ENCODE measurements at regions not wholly inside any gene's neighbourhood (a gene's known extent, or its start where the extent isn't known, plus 50 kb on each side); places are given as distances from the start of the nearest gene placed in this dataset.
A peak's percentile ranks its signal among the peaks of the same experiment; 100 is the strongest.

GRCh38 chr13:48595431-48596429 is 58.0 kb upstream of the CYSLTR2 start (continued):
- TF ChIP-seq CTCF (IDR thresholded peaks at IDR 0.05 in 2 of 3, conservative IDR thresholded peaks at IDR 0.05 in 1 of 3; ENCODE audit: control insufficient read depth in 2 of 3, extremely low read depth in 1 of 3, insufficient read depth in 1 of 3, low read depth in 3 of 3, low read length in 3 of 3) = peak; percentile 57 to 81 (median 69); a peak in 5 of 6 replicates

- TF ChIP-seq FOXK2 (IDR thresholded peaks at IDR 0.05) (no peak), YBX1 (IDR thresholded peaks at IDR 0.05) (no peak), SIN3A (IDR thresholded peaks at IDR 0.05; ENCODE audit: low read depth, low read length) (no peak), EZH2 (IDR thresholded peaks at IDR 0.05; ENCODE audit: borderline replicate concordance, control insufficient read depth, low read depth, low read length) (no peak), ASH2L (IDR thresholded peaks at IDR 0.05; ENCODE audit: borderline replicate concordance, low read depth) (no peak), HDAC6 (IDR thresholded peaks at IDR 0.05; ENCODE audit: unreplicated experiment) (no peak), USF2 (IDR thresholded peaks at IDR 0.05; ENCODE audit: borderline replicate concordance, low read depth, low read length) (no peak), POLR2A (IDR thresholded peaks at IDR 0.05; ENCODE audit: low read depth, low read length) (no peak), TCF3 (IDR thresholded peaks at IDR 0.05; ENCODE audit: borderline replicate concordance, insufficient read depth, low read depth, low read length) (no peak), ZBTB33 (IDR thresholded peaks at IDR 0.05) (no peak)
- Histone ChIP-seq H2AFZ (ENCODE audit: control insufficient read depth, low read depth, low read length) (no peak overlapping the region), H3K4me2 (ENCODE audit: control insufficient read depth, insufficient read depth) (no peak overlapping the region), H3K36me3 (ENCODE audit: control insufficient read depth in 2 of 2, insufficient read depth in 2 of 2, low read length in 1 of 2) (no peaks in the 10 kb centered on the region), H3K9ac (ENCODE audit: control insufficient read depth, insufficient read depth, low read length) (no peak overlapping the region), H3K9me3 (replicated peaks; ENCODE audit: control insufficient read depth, insufficient read depth, low read length) (no peaks in the 10 kb centered on the region; the same call in 2 of the 3 replicates), H3K27ac (ENCODE audit: control insufficient read depth, insufficient read depth) (no peak overlapping the region), H3K27me3 (replicated peaks in 1 of 2; ENCODE audit: control insufficient read depth in 2 of 2, insufficient read depth in 2 of 2, low read length in 1 of 2) (no peaks in the 10 kb centered on the region; a peak in 2 of 4 replicates), H3K4me3 (no peak overlapping the region), H3K4me1 (ENCODE audit: control insufficient read depth, insufficient read depth, low read length) (no peaks in the 10 kb centered on the region), H3K79me2 (ENCODE audit: control insufficient read depth, insufficient read depth, low read length) (no peaks in the 10 kb centered on the region), H4K20me1 (ENCODE audit: control insufficient read depth, insufficient read depth) (no peaks in the 10 kb centered on the region)
- ChIA-PET CTCF (interaction anchor here (0.6 to 9.9 kb wide), 4 partner anchors 44 to 506 kb away, joined by 3 to 98 read pairs (median 5); partner anchors contain the start of gene MED4), POLR2A (no interaction called here), RAD21 (ENCODE audit: unreplicated experiment) (no interaction called here), SMC1A (ENCODE audit: uncharacterized antibody, unreplicated experiment) (interaction anchor here (0.6 to 1.5 kb wide), 6 partner anchors 8 to 327 kb away, joined by 3 to 4 read pairs (median 3); no protein-coding TSS in a partner anchor)
- intact Hi-C loops (cut with micrococcal nuclease; ENCODE audit: unreplicated experiment) = no loop called here
- WGBS (ENCODE audit: insufficient coverage, insufficient replicate concordance, low lambda C conversion rate, missing lambda C conversion rate) = 16% methylated on average over 5 of the region's 5 CpGs
- no peak for FAIRE-seq
- no peak for ATAC-seq
- no peak for DNase-seq (ENCODE audit: low read depth, low spot score)
- BruUV-seq (replicated peaks) = no TSS peak
- in situ Hi-C loops (cut with MboI) = no loop called here
Observed at GRCh38 chr13:48600374-48601364, 53.1 kb upstream of the CYSLTR2 start.
